HUDEP-2 (cell line): ENCODE measurements at regions not wholly inside any gene's neighbourhood (a gene's known extent, or its start where the extent isn't known, plus 50 kb on each side); places are given as distances from the start of the nearest gene placed in this dataset.

Experiments
- DNase-seq, 76 experiments: peaks; one replicate each; lab custom pipeline; 2025; ENCODE audit not compliant: unreplicated experiment in 76 of 76; lab: John Stamatoyannopoulos, UW

DNA sequence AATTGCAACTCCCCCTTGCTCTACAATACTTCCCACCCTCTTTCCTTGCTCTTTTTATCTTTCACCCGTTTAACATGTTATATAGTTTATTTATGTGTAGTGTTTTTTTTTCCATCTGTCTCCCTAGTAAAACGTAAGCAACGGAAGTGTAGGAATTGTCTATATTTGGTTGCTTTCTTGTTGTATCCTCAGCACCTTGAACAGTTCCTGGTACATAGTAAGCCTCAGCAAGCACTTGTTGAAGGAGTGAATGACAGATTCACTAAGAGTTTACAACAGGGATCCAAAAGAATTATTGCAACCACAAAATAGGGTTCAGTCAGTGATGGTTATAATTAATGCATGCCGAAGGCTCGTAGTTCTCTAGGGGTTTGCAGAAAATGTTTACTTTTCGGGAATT lies 242.7 kb downstream of the SAMD5 start:
- DNase-seq, result no peak

DNA sequence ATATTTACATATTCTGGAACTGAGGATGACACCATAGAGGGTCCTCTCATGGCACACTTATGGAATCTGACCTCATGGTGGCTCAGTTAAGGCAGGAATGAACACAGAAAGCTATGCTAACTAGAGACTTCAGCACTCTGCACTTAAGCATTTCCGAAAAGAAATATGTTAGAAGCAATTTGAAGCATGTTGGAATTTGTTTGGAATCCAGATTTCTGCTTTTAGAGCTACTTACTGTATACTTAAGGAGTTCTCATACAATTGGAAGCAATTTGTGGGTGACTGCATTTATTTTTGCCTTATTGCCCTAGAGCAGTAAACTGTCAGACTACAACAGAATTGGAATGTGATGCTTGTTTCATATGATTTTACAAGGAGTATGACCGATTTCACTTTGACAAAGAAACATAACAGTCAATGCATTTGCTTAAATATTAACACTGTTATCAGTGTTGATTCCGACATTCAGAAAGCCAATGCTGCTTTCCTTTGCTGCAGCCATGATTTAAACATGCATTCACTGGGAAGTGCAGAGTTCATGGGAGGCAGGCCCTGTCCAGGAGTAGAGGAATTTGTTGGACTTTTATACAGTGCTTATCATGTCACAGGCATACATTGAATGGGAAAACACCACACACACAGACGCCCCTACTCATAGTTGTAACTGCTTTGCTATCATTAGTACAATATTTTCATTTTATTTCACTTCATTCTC lies 244.4 kb downstream of the SAMD5 start:
- DNase-seq, result no peak

DNA sequence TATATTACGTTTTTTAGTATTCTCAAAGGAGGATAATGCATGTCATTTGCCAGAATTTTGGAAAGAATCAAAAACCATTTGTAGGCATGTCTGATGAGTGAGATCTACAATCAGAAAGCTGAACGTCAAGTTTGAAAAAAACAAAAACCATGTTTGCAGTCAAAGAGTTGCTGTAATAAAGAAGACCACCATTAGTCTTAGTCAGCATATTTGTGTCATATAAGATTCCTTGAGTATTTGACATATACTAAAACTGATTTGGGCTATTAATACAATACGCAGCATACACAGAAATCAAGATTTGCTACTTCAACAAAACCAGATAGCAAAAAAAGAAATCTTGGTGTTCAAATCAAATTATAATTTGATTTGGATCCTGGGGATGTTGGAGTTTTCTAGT lies 247.5 kb downstream of the SAMD5 start:
- no peak for DNase-seq

DNA sequence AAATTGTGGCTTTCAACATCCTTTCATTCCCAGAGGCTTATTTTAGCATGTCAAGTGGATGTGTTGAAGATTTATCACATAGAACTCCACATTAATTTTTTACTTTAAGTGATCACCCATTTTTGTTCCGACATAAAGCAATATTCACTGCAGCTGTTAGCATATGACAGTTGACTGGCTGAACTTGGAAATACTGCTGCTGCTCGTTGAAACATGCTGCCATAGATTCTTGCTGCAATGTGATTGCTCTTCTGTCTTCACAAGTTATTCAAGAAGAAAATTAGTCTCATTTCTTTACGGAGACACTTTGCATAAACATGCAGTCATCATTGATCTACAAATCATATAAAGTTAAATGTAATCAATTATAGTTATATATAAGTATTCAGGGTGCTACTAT lies 248.4 kb downstream of the SAMD5 start:
- DNase-seq, result no peak

DNA sequence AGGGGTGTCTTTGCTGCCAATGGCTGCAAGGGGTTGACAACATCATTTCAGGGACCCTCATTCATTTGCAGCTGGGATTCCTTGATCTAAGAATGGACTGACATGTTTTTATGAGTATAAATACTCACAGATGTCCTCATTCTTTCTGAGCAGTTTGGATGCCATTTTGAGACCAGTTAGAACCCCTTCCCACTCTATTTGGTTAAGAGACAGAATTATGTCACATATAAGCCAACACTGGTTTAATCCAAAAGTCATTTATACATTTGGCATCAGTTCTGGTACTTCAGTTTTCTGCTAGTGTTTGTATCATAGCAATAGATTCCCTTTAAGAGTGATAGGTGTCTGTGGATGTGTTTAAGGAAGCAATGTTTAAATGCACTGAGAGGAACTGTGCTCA lies 248.8 kb downstream of the SAMD5 start:
- no peak for DNase-seq

DNA sequence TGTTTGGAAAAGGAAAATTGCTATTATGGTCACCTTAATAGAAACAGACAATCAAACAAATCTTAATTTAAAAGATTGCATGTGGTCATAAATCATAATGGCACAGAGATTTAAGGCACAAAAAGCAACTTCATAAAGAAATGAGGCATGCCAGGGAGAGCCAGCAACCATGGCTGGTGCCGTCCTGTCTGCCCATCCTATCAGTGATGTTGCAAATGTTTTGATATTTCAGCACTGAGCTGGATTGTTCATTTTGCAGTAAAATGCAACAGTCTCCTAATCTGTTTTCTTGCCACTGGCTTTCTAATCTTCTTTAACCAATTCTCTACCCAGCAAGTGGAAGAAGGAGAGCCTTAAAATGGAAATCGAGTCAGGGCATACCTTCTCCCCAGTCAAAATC lies 249.8 kb downstream of the SAMD5 start:
- no peak for DNase-seq

DNA sequence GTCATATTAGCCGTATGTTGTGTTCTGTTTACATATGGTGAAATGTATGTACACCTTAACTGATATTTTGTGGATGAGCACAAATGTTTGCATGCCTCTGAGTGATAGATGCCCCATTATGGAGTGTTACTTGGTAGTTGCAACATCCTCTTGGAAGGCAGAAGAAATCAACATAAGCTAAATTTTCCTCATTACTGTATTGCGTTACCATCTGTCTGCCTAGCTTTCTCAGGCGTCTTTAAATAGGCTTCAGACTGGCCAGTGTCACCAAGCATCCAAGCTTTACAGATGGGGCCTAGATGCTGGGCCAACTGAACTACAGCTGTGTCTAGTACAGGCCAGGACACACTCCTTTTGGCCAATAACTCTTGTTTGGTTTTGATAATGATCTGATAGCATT lies 250.6 kb downstream of the SAMD5 start:
- no peak for DNase-seq

DNA sequence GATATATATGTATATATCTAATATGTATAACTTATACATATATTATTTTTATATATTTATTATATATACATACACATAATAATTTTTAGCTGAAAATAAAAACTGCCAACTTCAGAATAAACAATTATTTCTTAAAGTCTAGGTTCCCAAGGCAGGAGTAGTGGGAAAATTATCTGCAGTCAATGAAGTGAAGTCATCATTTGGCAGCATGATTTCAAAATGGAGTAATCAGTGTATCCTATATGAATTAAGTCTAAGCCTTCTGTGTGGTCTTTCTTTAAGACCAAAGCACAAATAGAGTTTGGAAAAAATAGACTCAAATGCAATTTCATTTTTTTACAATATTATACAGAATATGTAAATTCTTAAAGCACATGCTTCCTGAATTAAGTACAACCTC lies 251.0 kb downstream of the SAMD5 start:
- no peak for DNase-seq

DNA sequence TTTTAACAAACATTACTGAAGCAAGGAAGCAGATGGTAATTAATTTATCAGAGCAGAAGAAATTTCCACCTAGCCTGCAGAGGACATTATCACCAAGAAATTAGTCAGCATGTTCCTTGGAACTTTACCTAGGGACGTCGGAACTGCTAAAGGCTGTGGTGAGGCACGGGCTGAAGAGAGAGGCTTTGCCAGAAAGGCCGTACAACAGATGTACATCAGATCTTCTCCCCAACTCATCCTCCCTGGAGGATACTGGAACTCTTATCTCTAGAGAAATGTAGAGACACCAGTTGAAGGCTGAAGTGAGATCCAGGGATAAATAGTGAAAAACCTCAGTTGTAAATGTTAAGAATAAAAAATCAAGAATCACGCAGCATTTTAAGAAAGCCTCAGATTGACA lies 257.1 kb downstream of the SAMD5 start:
- DNase-seq, result peak in 20 of 76 experiments; percentile 10 to 46 (median 31)

DNA sequence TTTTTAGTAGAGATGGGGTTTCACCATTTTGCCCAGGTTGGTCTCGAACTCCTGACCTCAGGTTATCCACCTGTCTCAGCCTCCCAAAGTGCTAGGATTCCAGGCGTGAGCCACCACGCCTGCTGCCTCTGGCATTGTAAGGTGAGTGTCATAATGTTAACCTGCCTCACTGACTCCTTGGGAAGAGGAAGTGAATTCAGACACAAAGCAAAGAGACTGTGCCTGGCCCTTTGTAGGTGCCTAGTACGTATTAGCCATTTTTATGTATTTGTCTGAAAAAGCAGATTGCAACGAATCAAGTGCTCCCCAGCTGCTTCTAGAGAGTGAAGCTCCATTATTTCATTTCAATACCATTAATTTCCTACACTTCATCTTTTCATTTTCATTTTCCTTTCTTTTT lies 260.5 kb downstream of the SAMD5 start:
- no peak for DNase-seq

DNA sequence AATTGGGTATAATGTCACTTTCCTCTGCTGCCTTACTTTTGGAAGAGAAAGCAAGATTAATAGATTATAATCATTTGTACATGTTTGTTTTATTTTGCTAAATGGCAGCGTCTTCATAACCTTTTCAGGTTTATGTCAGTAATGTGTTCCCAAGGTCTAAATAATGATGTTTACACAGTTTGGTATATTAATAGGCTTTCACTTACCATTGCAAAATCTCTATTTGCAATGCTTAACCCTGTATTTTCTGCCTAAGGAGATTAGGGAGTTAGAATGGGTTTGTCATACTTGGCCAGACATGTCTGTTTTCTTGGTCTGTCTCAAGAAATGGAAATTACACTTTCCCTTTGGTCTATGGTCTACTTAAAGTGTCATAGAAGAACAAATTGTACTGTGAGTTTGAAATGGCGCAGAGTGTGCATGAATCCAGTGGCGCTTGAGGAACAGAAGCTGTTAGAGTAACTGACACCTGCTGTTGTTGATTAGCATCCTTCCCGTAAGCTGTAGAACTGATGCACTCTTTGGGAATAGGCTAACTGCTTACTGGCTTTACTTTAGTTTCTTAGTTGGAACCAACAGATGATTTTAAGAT lies 261.1 kb downstream of the SAMD5 start:
- DNase-seq, result no peak

DNA sequence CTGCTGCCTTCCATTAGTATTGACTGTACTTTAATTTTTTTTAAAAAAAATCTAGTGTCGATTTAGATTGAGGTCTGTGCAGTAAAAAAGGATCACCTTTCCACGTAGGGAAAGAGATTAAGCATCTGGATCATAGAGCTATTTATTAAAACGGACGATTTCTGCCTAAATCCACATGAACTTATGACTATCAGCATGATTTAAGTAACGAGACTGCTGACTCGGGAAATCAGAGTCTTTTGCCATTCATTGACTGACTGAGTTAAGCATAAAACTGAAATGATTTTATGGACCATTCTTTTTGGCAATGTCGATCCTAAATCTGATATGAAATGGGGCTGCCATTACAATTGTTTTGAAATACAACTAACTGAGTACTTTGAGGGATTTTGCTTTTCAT lies 261.7 kb downstream of the SAMD5 start:
- no peak for DNase-seq

DNA sequence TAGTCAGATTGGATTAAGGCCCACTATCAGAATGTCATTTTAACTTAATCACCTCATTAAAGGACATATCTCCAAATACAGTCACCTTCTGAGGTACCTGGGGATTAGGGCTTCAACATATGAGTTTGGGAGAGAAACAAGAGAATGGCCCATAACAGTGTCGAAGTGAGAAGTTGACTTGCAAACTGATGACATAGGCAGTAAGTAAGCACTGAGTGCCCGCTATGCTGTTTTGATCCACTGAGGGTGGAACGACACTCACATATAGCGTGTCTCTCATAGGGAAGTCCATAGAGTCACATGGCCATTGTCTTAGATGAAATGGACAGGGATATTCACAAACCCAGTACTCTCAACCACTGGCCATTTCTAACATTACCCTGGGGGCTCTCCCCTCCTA lies 264.2 kb downstream of the SAMD5 start:
- no peak for DNase-seq

DNA sequence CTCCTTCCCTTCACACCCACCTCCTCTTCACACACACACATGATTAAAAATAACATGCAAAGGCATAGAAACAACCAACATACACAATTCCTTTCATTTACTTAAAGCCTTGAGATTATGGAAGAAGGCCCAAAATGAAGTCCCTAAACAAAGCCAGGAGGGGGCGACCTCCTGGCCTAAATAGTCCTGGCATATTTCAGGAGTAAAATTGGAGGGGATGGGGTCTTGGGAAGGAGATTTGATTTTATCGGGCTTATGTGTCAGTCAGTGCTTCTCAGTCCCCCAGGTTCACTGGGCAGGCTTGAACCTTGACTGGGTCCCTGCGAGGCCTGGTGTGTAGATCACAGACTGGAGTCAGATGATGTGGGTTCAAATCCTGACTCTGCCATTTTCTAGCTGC lies 266.4 kb downstream of the SAMD5 start:
- no peak for DNase-seq

DNA sequence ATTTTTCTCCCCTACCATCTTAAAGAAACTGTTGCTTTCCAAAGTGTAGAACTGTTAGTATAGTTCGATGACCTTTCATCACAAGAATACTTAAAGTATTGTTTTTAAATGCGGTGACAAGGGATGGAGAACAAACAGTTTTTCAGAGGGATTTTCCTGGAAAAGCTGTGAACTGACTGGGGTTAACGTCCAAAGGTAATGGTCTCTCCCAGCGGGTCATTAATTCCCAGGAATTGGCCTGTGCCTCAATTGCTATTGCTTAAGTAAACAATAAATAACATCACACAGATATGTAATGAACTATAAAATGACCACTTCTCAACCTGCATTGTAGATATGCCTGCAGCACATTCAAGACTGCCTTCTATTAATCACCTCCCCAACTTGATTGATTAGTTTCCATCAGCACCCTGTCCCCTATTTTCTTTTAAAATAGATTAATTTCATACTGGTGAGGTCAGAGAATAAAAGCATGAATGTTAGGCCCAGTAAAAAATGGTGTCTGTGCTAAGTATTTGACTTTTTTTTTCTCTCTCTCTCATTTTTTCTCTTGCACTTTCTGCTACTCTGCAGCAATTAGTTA lies 268.2 kb downstream of the SAMD5 start:
- DNase-seq, result no peak

DNA sequence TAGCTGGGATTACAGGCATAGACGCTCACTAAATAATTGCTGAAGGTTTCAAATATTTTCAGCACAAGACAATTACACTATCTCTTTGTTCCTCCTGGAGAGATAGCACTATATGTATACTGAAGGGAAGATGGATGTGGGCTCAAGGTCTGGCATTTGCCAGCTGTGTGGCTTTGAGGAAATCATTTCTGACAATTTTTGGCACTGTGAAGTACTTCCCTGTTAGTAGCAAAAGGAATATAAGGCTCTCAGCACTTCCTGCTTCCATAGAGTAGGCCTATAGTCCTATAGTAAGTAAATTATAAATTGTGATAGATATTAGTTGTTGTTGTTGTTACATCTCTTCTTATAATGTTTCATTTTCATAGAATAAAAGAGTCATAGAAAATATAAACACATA lies 271.1 kb downstream of the SAMD5 start:
- no peak for DNase-seq

DNA sequence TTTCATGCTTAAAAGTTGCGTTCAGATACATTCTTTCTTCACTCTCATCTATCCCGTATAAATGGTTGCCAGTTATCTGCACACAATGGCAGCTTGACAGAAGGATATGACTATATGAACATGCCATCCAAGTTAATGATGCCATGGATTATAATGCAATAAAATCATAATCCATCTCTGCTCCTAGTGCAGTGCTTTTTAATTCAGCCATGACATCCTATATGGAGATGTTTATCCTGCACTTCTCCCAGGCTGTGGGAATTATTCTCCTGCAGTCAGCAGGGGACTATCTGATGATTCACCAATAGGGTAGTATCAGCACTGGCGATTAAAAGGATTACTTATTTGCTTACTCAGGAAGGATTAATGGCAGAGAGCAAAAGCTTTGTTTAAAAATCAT lies 273.8 kb downstream of the SAMD5 start:
- no peak for DNase-seq

DNA sequence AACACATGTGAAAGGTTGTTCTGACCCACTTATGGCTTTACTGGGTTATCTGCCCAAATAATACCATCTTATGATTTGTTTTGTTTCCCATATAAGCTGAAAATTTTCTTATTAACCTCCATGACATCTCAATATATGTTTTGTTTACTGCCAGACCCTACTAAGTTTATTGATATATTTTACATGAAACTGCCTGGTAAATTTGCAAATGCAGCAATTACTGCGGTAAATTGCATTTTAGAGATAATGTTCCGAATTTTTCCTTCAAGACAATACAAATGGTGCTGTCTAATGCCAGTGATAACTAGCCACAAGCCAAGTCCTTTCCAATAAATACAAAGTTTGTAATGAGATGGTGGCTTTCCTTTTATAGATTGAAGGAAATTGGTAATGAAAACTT lies 275.9 kb downstream of the SAMD5 start:
- no peak for DNase-seq

DNA sequence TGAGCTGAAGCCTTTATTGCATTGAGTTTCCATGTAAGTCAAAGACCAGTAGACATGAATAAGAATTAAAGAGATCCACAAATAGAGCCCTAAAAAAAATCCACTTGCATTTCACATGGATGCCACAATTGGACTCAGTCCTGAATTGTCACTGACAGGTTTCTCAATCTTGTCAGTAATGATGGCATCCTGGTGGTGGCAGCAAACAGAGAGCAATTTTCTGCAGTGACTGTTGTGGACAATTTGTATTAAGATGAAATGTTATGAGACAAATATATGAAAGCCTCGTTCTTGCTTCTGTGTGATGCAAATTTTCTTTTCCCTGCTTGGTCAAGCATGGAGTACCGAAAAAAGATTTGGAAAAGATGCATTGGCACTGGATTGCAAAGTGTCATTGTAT lies 278.9 kb downstream of the SAMD5 start:
- DNase-seq, result peak in 4 of 76 experiments; percentile 4 to 17 (median 6)

DNA sequence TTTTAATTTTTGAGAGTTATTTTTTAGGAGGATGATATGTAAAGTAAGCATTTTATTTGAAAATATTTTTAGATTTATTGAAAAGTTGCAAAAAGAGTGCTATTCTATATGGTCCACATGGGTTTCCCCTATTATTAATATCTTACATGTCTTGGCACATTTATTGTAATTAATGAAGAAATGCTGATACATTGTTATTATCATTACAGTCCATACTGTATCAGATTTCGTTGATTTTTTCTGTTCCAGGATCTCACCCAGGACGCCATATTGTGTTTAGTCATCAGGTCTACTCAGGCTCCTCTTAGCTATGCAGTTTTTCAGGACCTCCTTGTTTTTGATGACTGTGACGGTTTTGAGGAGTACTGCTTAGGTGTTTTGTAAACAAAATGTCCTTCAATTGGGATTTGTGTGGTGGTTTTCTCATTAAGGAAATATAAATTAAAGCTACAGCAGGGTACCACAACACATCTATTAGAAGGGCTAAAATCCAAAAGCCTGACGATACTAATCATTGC lies 281.0 kb downstream of the SAMD5 start:
- no peak for DNase-seq

DNA sequence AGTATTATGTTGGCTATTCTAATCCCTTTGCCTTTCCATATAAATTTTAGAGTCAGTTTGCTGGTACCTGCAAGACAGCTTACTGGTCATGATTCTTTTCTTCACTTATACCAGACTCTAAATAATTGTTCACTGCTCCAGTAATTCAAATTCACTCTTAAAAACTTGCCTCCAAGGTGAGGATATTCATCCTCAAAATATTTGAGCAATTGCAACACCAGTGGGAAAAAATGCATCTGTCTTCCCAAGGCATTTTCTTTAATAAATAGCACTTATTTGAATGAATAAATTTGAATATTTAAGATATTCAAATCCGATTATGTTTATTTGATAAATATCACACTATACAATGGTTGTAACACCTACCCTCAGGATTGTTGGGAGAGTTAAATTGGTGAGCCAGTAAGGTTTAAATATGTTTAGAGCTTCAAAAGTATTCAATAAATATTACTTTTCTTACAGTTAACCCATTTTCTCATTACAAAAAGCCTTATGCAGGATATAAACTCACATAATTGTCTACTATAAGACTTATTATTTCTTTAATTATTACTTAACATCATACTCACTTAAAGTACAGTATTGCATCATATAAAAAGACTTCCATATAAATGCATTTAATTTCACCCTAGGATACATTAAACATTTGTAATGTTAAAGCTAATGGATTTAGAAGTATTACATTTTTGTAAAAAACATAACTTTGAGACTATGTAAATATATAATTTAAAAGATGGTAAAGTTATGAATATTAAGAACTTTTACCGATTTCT lies 285.6 kb downstream of the SAMD5 start:
- no peak for DNase-seq
